Stomach (tissue), 8 donors: ENCODE measurements at regions not wholly inside any gene's neighbourhood (a gene's known extent, or its start where the extent isn't known, plus 50 kb on each side); places are given as distances from the start of the nearest gene placed in this dataset.

ENCODE experiments used
- DNase-seq, 2 donors: peaks; one replicate each; pipeline versions ENCODE4 v3.0.0 to v3.0.0-alpha.2; 2013 to 2019
- H3K27ac ChIP-seq, 5 donors: fragments of 200-600 bp in 4 of 5; sonication (generic) in 4 of 5; one replicate each; pipeline ENCODE4 v1.5.1; 2013 to 2019; ENCODE audit warnings: mild to moderate bottlenecking in 1 of 5, moderate library complexity in 1 of 5
- H3K27me3 ChIP-seq, 3 donors: fragments of 200-600 bp; sonication (generic); one replicate each; pipeline ENCODE4 v1.5.1; 2017 to 2019; ENCODE audit warnings: mixed run types in 1 of 3
- H3K36me3 ChIP-seq, 4 donors: fragments of 200-600 bp; sonication (generic); 1 replicate in 3 of 4; 2 replicates in 1 of 4; pipeline ENCODE4 v1.5.1; 2016 to 2019
- H3K4me1 ChIP-seq, 4 donors: fragments of 200-600 bp; sonication (generic); one replicate each; pipeline ENCODE4 v1.5.1; 2016 to 2019
- H3K4me3 ChIP-seq, 4 donors: fragments of 200-600 bp; sonication (generic) in 3 of 4; one replicate each; pipeline ENCODE4 v1.5.1; 2016 to 2019; ENCODE audit warnings: mild to moderate bottlenecking in 1 of 4
- H3K9me3 ChIP-seq, 4 donors: fragments of 200-600 bp; sonication (generic); one replicate each; pipeline ENCODE4 v1.5.1; 2016 to 2019
- CTCF ChIP-seq, 7 experiments: fragments of 450-650 bp in 4 of 7; fragments of 200-600 bp in 3 of 7; sonication (generic) in 3 of 7; IDR thresholded peaks; one replicate each; pipeline ENCODE4 v1.5.1; 2016 to 2019; ENCODE audit warnings: antibody characterized with exemption in 7 of 7, control low read depth in 2 of 7, mild to moderate bottlenecking in 1 of 7
- EP300 ChIP-seq: sonication (generic); formaldehyde crosslinking; IDR thresholded peaks from one replicate; pipeline ENCODE4 v1.6.1; 2017; ENCODE audit warnings: antibody characterized with exemption
- POLR2A ChIP-seq, 4 donors: fragments of 450-650 bp; IDR thresholded peaks; one replicate each; pipeline ENCODE4 v1.6.1; 2016; ENCODE audit warnings: antibody characterized with exemption in 4 of 4, control low read depth in 2 of 4, mild to moderate bottlenecking in 1 of 4, moderate library complexity in 1 of 4
- POLR2AphosphoS5 ChIP-seq, 3 donors: sonication (generic); formaldehyde crosslinking; IDR thresholded peaks; one replicate each; pipeline ENCODE4 v1.6.1; 2016; ENCODE audit warnings: antibody characterized with exemption in 3 of 3
- WGBS, 5 donors: extraction: QIAGEN DNeasy Blood & Tissue Kit in 3 of 5; methylation state at CpG; one replicate each; pipeline versions ENCODE4 v1.1.5 to v1.1.7; 2013 to 2018; 5-methylcytosine and 5-hydroxymethylcytosine counted together
- intact Hi-C: fragments of 100-400 bp; cut with DNase I; formaldehyde crosslinking; loops from one replicate; pipeline ENCODE4 v1.15.1; 2023; ENCODE audit warnings: low total_unique reads
- donor health status: healthy with polysubstance abuse.
- donor health status: Bipolar disorder and iron deficiency.
- donor health status: healthy.

DNA sequence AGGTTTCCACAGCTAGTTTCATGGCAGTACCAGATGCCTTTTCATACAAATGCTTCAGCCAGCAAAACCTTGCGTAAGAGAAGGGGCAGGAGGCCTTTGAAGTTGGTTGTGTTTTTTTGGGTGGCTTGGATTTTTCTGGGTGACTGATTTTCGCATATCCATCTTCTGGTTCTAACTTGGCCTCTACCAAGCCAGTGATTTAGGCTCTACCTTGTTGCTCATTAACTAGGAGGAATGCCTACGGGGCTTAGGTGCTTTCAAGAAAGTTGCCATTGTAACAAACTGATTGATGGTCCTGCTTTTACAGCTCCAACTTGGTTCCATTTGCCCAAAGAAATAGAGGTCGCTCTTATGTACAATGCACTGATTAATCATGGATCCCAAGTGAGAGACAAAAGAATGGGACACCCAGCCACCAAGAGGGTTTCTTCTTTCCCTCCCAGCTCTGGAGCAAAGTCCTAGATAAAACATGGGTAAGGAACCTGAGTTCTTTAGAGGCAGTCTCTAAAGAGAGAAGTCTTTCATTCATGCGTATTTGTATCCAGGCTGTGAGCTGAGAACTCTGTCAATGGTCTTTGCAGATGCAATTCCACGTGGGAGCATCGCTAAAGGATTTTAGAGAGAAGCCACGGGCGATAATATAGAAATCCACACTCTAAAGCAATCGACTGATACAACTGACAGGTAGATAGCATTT is 92.1 kb upstream of the FGFR2 start:
- Histone ChIP-seq H3K27me3 (peaks cover 0 to 28% (median 0%) of the 10 kb centered on the region in 3 donors), H3K4me1 (no peaks in the 10 kb centered on the region), H3K36me3 (no peaks in the 10 kb centered on the region), H3K27ac (no peak overlapping the region), H3K4me3 (no peak overlapping the region), H3K9me3 (no peaks in the 10 kb centered on the region)
- TF ChIP-seq POLR2AphosphoS5 (IDR thresholded peaks at IDR 0.05), result no peak
- no peak for TF ChIP-seq CTCF (IDR thresholded peaks at IDR 0.05)
- TF ChIP-seq EP300, result no peak
- no peak for TF ChIP-seq POLR2A (IDR thresholded peaks at IDR 0.05)
- intact Hi-C loops, result no loop called here
- 76 to 86% (median 77%) methylated on average over 10 of the region's 10 CpGs for WGBS, 5 donors
- no peak for DNase-seq

DNA sequence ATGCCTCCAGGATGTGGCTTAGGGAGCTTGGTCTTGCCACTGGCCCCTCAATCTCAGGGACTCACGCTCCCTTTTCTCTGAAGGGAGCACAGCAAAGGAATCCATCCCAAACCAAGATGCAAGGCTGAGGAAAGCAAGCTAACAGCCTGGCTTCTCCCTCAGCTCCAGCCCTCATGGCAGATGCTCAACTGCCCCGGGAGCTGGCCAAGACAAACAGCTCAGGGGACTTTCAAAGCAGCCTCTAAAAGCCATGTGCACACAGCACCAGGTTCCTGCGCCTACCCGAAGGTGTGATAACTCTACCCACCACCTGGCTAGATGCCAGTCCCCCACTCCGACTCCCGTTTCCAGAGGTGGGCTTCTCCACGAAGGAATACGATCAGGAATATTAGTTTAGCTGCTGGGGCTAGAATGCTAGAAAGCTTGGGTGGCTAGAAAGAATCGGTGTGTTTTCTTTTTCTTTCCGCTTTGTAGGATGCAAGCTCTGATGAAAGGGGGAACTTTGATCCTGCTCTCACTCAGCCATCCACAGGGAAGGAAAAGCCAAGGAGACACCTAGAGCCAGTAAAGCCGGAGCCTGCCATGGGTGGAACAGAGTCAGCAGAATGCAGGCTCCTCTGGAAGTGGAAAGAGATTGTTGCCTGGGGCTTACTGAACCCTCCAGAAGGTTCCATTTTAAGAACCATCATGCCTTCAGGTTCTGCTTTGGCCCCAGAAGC is 89.0 kb upstream of the FGFR2 start:
- H3K4me3 ChIP-seq, result no peak overlapping the region
- H3K27ac ChIP-seq, result no peak overlapping the region
- TF ChIP-seq POLR2AphosphoS5 (IDR thresholded peaks at IDR 0.05) (no peak), POLR2A (IDR thresholded peaks at IDR 0.05) (no peak), EP300 (no peak), CTCF (IDR thresholded peaks at IDR 0.05) (no peak)
- intact Hi-C loops, result no loop called here
- no peaks in the 10 kb centered on the region for H3K4me1 ChIP-seq
- peak in 1 of 2 donors; percentile 57 for DNase-seq
- H3K36me3 ChIP-seq, result no peaks in the 10 kb centered on the region
- 35 to 64% (median 37%) methylated on average over 11 of the region's 11 CpGs for WGBS, 5 donors
- no peaks in the 10 kb centered on the region for H3K9me3 ChIP-seq
- H3K27me3 ChIP-seq, result peaks cover 0 to 37% (median 0%) of the 10 kb centered on the region in 3 donors

DNA sequence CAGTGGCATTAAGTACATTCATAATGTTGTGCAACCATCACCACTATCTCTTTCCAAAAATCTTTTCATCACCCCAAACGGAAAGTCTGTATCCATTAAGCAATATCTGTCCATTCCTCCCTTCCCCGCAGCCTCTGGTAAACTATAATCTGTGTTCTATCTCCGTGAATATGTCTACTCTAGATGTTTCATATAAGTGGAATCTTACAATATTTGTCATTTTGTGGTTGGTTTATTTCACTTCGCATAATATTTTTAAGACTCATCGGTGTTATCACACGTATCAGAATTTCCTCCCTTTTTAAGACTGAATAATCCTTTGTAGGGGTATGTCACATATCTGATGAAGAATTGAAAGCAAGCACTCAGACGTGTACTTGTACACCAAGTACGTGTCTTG is 86.0 kb upstream of the FGFR2 start:
- Histone ChIP-seq H3K36me3 (no peaks in the 10 kb centered on the region), H3K9me3 (no peaks in the 10 kb centered on the region), H3K4me1 (peaks cover 0 to 4% (median 0%) of the 10 kb centered on the region in 4 donors), H3K27me3 (peaks cover 0 to 29% (median 0%) of the 10 kb centered on the region in 3 donors), H3K4me3 (no peak overlapping the region), H3K27ac (no peak overlapping the region)
- WGBS, 5 donors, result 80 to 92% (median 90%) methylated on average over 8 of the region's 8 CpGs
- no peak for DNase-seq
- TF ChIP-seq CTCF (IDR thresholded peaks at IDR 0.05) (no peak), POLR2A (IDR thresholded peaks at IDR 0.05) (no peak), EP300 (no peak), POLR2AphosphoS5 (IDR thresholded peaks at IDR 0.05) (no peak)
- intact Hi-C loops, result no loop called here

GRCh38 chr10:121683816-121684215 is 85.6 kb upstream of the FGFR2 start:
- Histone ChIP-seq H3K27ac (no peak overlapping the region), H3K4me1 (peaks cover 0 to 4% (median 0%) of the 10 kb centered on the region in 4 donors), H3K9me3 (no peaks in the 10 kb centered on the region), H3K27me3 (peaks cover 0 to 29% (median 0%) of the 10 kb centered on the region in 3 donors), H3K36me3 (no peaks in the 10 kb centered on the region), H3K4me3 (no peak overlapping the region)
- DNase-seq, result no peak
- intact Hi-C loops, result no loop called here
- TF ChIP-seq EP300, result no peak
- no peak for TF ChIP-seq CTCF (IDR thresholded peaks at IDR 0.05)
- no peak for TF ChIP-seq POLR2A (IDR thresholded peaks at IDR 0.05)
- TF ChIP-seq POLR2AphosphoS5 (IDR thresholded peaks at IDR 0.05), result no peak
- 81 to 90% (median 85%) methylated on average over 7 of the region's 7 CpGs for WGBS, 5 donors
